GM19351 (cell line): ENCODE measurements at regions not wholly inside any gene's neighbourhood (a gene's known extent, or its start where the extent isn't known, plus 50 kb on each side); places are given as distances from the start of the nearest gene placed in this dataset.
"Not testable (repeated sequence)": the region's sequence is repeated elsewhere in the genome, so short reads cannot be mapped to it uniquely, and the experiment has no call there.

Experiments used
- ATAC-seq: cut with Tn5 transposase; IDR thresholded peaks from one replicate; pipeline ENCODE4 v1.9.1; 2021; ENCODE audit warnings: mild to moderate bottlenecking, moderate library complexity; ENCODE audit not compliant: unreplicated experiment

DNA sequence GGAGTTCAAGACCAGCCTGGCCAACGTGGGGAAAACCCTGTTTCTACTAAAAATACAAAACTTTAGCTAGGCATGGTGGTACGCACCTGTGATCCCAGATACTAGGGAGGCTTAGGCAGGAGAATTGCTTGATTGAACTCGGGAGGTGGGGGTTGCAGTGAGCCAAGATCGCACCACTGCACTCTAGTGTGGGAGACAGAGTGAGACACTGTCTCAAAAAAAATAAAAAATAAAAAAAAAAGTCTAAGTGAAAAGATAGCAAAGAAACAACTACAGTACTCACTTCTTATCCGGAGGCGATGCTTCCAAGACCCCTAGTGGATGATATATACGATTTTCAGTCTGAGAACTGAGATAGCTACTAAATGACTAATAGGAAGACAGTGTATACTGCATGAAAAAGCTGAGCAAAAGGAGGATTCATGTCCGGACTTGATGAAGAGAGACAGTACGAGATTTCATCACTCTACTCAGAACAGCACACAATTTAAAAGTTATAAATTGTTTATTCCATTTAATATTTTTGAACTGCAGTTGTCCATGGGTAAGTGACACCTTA is 138.7 kb upstream of the GOLGA6L6 start:
- ATAC-seq, result not testable (repeated sequence)

DNA sequence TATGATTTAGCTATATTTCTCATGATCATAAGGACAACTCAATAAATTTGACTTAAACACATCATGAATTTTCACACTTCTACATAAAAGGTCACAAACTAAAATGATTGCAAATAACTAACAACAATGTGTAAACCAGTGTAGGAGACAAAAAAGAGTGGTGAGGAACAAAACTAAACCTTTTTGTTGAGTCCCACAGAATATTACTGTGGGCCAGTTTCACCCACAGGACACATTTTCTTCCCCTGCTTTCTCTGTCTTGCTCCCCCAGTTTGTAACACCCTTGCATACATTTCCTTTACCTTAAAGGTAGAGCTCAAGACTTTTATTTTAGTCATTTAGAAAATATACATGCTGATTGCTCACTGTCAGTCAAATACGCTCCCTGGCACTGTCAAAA is 130.9 kb upstream of the GOLGA6L6 start:
- ATAC-seq, result no peak

DNA sequence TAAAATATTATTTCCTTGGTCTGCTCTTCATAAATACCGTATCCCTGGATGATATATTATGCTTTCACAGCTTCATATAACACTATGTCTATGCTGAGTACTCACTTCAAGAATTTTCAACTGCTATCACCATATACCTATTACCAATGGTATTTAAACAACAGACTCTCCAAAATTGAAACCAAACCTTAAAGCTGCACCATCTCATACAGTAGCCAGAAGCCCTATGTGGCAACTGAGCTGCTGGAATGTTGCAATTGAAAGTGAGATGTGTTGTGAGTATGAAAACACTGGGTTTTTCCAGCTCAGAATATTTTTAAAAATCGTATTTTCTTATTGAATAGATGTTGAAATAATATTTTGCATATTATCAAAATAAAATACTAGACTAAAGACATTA is 130.1 kb upstream of the GOLGA6L6 start:
- no peak for ATAC-seq

DNA sequence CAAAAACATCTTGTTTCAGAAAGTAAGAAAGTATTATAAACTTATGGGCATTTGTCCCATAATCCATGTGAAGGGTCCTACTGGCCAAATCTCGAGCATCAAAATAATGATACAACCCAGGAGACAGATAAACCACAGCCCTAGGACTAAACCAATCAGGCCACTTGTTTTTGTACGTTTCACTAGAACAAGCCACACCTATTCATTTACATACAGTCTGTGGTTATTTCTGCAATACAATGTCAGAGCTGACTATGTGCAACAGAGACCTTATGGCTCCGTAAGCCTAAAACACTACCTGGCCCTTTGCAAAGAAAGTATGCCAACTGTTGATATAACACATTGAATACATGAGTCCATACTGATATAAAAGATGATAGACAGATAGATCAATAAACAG is 124.8 kb upstream of the GOLGA6L6 start:
- not testable (repeated sequence) for ATAC-seq

DNA sequence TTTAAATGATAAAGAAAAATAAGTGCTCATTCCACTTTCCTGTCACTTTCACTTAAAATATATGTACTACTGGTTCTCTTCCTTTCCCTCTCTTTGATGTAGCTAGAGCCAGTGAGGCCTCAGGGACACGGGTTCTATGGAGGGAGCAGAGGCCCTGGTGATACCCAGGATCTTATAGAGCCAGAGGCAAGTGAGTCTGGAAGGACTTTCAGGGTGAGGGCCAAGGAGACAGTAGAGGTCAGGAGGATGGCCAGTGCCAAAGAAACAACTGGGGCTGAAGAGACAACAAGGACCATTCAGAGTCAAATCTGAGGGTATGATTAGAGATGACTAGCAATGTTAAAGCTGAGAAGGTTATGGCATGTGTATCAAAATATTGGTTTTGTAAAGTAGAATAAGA is 124.1 kb upstream of the GOLGA6L6 start:
- no peak for ATAC-seq

DNA sequence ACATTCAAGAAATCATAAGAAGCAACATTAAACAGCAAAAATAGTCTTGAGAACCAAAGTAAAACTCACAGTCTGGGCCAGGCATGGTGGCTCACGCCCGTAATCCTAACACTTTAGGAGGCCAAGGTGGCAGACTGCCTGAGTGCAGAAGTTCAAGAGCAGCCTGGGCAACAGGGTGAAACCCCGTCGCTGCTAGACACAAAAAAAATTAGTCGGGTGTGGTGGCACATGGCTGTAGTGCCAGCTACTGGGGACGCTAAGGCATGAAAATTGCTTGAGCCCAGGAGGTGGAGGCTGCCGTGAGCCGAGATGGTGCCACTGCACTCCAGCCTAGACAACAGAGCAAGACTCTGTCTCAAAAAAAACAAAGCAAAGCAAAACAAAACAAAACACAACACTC is 117.7 kb upstream of the GOLGA6L6 start:
- ATAC-seq, result no peak

DNA sequence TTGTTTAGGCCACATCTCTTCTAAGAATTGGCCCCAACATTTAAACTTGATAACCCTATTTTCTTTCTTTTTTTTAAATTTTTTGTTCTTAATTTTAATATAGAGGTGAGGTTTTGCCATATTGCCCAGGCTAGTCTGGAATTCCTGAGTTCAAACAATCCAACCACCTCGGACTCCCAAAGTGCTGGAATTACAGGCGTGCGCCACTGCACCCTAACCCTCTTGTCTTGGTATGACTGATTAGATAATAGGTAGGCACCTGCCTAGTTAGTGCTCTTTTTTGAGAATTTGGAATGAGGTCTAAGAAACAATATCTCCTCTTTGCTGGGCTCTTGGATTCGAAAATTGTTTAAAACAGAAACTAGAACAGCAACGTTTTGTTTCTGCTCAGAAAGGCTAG is 116.4 kb upstream of the GOLGA6L6 start:
- ATAC-seq, result no peak

DNA sequence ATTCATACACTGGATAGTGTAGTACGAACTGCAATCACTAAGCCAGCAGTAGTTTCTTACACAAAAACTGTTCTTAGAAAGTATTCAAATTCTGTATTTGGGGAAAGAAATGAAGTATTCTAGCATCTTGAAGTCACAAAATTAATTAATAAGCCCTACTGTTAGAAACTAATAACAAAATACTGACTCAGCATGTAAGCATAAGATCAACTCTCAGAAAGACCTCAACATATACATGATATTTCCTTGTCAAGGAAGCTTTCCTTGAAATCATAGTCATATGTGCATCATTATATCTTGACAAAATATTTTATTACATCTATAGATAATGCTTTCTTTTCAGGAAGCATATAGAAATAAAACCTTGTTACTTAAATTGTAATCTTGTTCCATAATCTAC is 115.5 kb upstream of the GOLGA6L6 start:
- no peak for ATAC-seq

DNA sequence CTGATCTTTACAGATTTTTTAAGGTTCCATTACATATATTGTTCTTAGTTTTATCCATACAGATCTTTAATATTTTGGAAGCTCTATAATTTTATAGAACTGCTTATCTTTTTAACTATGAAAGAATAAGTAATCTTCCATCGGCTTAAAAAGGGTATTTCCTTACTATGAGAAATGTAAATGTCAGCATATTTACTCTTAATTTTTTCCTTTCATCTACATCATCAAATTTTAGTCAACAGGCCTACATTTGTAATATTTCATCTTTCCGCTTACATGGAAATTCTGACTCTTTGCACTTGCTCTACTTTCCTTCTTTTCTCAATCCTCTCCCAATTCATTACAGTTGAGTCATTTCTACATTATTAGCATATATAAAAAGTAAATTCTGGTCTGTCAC is 111.3 kb upstream of the GOLGA6L6 start:
- ATAC-seq, result no peak

DNA sequence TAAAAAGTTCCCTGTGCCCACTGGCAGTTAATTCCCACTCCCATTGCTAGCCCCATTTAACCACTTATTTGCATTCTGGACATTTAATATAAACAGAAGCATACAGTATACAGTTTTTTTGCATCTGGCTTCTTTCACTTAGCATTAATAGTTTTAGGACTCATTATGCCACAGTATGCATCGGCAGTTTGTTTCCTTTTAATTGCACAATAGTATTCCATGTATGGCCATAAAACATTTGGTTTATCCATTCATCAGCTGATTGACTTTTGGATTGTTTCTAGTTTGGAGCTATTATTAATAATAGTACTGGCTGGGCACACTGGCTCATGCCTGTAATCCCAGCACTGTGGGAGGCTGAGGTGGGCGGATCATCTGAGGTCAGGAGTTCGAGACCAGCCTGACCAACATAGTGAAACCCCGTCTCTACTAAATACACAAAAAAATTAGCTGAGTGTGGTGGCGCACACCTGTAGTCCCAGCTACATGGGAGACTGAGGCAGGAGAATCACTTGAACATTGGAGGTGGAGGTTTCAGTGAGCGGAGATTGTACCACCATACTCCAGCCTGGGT is 106.9 kb upstream of the GOLGA6L6 start:
- not testable (repeated sequence) for ATAC-seq

DNA sequence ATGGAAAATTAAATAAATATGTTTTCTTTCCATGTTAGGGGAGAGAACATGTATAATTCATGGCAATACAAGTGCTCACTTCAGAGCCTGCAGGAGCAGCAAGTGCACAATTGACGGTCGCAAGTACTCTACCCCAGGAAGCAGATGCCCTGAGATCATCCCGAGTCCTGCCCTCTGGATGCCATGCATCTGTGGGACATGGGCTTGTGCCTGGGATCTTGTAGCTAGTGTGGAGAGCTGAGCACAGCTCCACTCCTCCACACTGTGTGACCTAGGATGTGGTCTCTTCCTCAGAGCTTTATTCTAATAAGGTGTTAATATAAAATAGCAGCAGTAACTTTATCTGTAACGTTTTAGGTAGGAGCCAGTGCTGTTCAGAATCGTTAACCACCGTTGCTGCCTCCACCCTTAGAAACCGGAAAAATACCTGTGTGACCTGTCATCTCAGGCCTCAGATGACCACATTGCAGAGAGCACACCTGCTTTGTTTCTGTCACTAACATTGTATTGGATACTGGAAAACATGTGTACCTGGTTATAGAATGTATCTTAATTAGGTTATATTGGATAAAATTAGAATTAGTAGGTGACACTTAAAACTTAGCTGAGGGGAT is 105.0 kb upstream of the GOLGA6L6 start:
- no peak for ATAC-seq

DNA sequence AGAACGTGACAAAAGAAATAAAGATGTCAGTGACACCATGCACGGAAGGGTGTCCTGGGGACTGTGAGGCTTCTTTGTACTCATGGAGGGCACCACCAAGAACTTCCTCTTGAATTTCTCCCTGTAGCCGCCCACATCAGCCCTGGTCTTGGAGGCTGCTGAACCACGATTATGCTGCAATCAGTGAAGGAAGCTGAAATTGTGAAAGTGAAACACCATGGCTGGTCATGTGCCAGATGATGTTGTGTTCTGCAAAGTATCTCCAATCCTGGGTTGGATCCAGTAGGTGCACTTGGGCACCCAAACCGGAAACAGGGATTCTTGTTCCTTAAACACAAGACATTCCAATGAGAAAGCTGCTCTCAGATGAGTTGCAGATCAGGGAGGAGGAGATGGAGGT is 104.4 kb upstream of the GOLGA6L6 start:
- ATAC-seq, result peak; percentile 48

DNA sequence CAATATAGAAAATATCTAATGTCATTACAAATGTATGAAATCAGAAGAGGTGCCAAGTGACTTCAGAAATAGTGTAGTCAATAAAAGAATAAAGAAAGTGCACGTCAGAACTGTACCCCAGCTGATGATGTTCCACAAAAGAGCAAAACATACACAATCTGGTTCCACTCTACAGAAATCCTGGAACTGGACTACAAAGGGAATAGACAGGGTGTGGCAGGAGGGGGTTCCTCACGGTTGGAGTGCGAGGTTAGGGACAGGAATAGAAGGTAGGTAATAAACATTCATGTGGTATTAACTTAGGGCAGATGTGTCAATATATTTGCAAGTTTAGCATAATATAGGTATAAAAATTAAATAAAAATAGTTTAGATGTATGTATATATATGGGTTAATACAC is 103.3 kb upstream of the GOLGA6L6 start:
- no peak for ATAC-seq

DNA sequence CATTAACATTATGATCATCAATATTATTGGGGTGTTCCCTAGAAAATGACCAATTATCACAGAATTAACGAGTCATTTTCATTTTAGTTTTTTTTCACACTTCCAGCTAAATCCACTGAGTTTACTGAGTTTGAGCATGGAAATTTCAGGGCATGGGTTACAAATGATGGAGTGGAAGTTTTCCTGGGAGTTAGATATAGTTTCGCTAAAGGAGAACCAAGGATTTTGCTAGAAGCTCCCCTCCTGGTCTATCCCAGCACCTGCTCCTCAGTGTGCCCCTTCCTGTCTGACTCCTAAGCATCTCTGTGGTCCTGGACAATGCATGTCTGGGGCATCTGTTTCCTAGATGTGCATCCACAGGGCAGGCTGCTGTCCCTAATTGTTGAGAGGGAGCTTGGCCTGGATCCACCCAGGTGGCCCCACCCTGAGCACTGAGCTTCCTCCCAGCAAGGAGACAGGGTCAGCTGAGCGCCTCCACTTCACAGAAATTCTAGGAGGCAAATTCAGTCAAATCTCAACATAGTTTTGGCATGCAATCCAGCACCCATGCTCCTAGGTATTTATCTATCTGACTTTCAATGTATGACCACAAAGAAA is 102.3 kb upstream of the GOLGA6L6 start:
- no peak for ATAC-seq

DNA sequence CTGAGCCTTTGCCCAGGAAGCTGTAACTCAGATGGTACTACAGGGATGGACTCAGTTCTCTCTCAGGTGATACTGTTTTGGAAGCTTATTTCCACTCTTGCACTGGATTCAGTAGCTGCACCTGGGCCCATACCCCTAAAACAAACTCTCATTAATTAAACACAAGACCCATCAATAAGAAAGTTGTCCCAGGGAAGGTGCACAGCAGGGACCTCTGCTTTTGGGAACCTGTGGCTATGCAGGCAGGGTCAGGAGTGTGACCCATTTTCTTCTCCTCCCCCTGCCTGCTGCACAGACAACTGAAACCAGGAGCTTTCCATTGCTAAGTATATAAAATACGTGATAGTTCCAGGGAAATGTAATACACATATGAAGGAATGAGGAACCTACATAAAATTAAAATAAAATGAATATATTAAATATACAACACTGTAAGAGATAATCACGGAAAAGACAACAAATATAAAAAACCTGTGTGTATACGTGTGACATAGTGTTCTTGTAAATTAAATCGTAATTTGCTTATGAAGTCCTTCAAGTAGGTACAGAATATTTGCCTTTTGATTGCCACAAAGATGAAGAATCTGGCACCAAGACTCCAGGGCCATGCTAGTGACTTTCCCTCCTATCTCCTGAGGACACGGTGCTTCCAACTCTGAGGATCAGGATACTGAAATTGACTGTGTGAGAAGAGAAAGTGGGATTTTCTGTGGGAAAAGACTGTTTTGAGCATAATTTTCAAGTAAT is 101.6 kb upstream of the GOLGA6L6 start:
- no peak for ATAC-seq

DNA sequence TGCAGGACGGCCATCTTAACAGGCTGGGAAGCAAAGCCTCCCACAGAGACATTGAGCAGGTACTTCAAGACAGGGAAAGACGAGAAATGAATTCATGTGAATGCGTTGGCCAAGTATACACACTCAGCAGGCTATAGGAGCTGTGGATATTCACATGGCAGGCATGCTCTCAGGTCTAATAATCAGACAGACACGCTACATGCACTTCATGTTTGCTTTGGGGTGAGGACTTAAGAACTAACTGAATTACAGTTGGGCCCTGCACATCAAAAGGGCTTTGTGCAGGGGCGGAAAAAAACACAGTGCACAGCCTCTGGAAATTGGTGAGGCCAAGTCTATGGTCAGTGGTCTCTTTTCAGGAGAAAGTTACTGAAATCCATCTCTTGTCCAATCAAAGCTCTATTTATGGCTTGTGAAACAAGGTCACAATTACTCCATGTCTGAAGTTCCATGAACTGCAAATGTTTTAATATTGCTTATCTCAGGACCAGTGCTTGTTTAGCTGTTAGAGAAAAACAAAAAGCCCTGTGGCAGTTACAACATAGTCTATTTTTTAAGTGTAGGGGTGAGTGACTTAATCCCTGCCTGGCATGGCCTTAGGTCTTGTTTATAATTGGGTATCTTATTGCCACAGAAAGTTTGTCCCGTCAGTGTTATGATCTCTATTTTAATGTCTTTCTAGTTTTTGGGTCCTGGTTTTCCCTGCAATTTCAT is 100.6 kb upstream of the GOLGA6L6 start:
- ATAC-seq, result no peak

DNA sequence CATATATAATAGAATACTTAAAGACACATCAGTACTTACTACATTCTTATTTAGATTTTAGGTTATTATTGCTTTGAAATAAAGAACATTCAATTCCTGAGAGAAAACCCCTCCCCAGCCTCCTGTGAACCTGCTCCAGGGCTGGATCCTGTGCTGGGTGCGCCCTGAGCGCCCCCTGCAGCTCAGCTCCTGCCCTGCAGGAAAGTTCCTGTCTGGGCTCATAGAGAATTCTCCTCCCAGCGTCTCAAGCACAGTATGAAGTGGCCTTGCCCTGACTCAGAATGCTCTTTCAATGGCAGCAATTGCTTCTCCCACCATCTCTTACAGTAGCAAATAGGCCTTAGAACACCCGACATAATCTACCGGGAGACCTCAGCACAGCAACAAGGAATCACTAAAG is 98.8 kb upstream of the GOLGA6L6 start:
- peak; percentile 73 for ATAC-seq

DNA sequence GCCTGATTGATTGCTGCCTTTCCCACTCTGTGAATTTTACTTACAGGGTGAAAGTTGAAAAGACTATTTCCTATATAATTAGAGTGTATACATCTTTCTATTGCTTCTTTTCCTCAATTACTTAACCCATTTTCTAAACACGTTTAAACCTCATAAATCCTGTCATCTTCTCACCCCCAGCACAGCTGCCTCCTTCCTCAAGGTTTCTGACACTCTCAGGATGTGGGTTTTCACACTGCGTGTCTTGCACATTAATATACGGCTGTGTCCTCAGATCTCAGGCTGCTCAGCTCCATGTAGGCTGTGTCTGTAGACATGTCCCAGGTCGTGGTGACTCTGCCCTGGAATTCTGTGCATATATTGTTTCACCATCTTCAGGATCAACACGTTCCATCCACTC is 97.6 kb upstream of the GOLGA6L6 start:
- not testable (repeated sequence) for ATAC-seq

DNA sequence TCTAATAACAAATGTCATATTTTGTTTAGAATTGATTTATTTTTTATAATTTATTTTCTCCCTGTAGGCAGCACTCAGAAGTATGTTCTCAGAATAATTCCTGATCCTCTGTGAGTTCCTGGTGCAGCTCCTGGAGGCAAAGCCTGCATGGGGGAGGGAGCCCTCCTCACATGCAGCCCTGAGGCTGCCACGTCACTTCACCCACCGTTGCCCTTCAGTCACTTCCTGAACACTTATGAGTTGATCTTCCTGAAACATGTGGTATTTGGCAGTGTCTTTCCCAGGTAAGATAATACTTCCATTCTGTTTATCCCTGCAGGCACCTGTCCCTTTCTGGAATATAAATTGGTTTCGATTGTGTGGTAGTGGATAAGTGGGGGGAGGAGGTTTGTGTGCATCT is 95.9 kb upstream of the GOLGA6L6 start:
- not testable (repeated sequence) for ATAC-seq

DNA sequence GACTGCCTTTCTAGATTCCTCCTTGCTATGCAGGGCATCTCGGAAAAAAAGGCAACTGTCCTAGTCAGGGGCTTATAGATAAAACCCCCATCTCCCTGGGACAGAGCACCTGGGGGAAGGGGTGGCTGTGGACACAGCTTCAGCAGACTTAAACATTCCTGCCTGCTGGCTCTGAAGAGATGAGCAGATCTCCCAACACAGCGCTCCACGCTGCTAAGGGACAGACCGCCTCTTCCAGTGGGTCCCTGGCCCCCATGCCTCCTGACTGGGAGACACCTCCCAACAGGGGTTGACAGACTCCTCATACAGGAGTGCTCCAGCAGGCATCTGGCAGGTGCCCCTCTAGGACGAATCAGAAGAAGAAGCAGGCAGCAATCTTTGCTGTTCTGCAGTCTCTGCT is 87.9 kb upstream of the GOLGA6L6 start:
- not testable (repeated sequence) for ATAC-seq

DNA sequence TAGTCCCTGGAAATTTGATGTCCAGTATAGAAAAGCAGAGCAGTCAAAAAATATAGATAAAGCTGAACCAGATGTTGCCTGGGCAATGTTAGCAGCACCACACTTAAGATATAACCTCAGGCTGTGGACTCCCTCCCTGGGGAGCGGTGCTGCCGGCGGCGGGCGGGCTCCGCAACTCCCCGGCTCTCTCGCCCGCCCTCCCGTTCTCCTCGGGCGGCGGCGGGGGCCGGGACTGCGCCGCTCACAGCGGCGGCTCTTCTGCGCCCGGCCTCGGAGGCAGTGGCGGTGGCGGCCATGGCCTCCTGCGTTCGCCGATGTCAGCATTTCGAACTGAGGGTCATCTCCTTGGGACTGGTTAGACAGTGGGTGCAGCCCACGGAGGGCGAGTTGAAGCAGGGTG is 86.9 kb upstream of the GOLGA6L6 start:
- not testable (repeated sequence) for ATAC-seq
